GM23248 (cell line): ENCODE measurements at regions not wholly inside any gene's neighbourhood (a gene's known extent, or its start where the extent isn't known, plus 50 kb on each side); places are given as distances from the start of the nearest gene placed in this dataset.

Experiments
- EZH2 ChIP-seq: fragments of 200-600 bp; sonication (generic); IDR thresholded peaks from 2 replicates; pipeline ENCODE4 v1.6.1; 2018; ENCODE audit warnings: antibody characterized with exemption, mild to moderate bottlenecking; ENCODE audit not compliant: insufficient read depth, poor library complexity, severe bottlenecking
- EZH2phosphoT487 ChIP-seq: fragments of 200-600 bp; sonication (generic); IDR thresholded peaks from 2 replicates; pipeline ENCODE4 v1.6.1; 2018; ENCODE audit warnings: antibody characterized with exemption, moderate library complexity, mild to moderate bottlenecking, low read depth; ENCODE audit not compliant: insufficient read depth

DNA sequence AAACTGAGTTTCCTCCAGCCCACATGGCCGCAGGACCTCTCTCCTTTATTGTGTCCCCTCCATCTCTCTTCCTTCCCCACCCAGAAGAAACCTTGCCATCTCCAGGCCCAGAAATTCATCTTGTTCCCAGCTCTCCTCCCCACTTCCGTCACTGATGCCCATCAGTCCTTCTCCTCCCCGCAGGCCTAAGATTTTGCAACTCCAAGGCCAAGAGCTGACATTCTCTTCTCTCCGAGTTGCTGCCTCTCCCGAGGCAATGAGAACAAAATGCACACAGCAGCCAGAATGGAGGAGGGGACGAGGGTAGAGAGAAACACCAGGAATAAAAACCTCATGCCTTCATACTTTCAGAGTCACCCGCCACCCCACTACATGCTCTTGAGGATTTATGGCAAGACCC, 526.5 kb upstream of the PROK2 start:
- TF ChIP-seq EZH2 (no peak), EZH2phosphoT487 (no peak)
